Amniotic epithelial cell (primary cell): ENCODE measurements at regions not wholly inside any gene's neighbourhood (a gene's known extent, or its start where the extent isn't known, plus 50 kb on each side); places are given as distances from the start of the nearest gene placed in this dataset.

Source experiments
- DNase-seq: peaks from one replicate; pipeline ENCODE4 v3.0.0-alpha.2; 2010; ENCODE audit warnings: low read depth

GRCh38 chr7:7051206-7051877 is 131.0 kb upstream of the C1GALT1 start:
- DNase-seq, result no peak

GRCh38 chr7:7054252-7054830 is 128.0 kb upstream of the C1GALT1 start:
- DNase-seq, result no peak

- no peak for DNase-seq
Observed at GRCh38 chr7:7060828-7061599, 121.3 kb upstream of the C1GALT1 start.

- DNase-seq, result no peak
Observed at GRCh38 chr7:7077945-7078344, 104.4 kb upstream of the C1GALT1 start.

GRCh38 chr7:7080802-7081201 is 101.5 kb upstream of the C1GALT1 start:
- no peak for DNase-seq

- peak; percentile 4 for DNase-seq
Observed at GRCh38 chr7:7090460-7090859, 91.9 kb upstream of the C1GALT1 start.

GRCh38 chr7:7098280-7098818 is 84.0 kb upstream of the C1GALT1 start:
- no peak for DNase-seq

- DNase-seq, result peak; percentile 91
Observed at GRCh38 chr7:7099584-7100014, 82.7 kb upstream of the C1GALT1 start.

GRCh38 chr7:7100432-7100849 is 81.9 kb upstream of the C1GALT1 start:
- peak; percentile 29 for DNase-seq

GRCh38 chr7:7102906-7103305 is 79.4 kb upstream of the C1GALT1 start:
- DNase-seq, result no peak

- DNase-seq, result peak; percentile 75
Observed at GRCh38 chr7:7103343-7104313, 78.7 kb upstream of the C1GALT1 start.

- peak; percentile 72 for DNase-seq
Observed at GRCh38 chr7:7104314-7104698, 78.0 kb upstream of the C1GALT1 start.

GRCh38 chr7:7104971-7105370 is 77.4 kb upstream of the C1GALT1 start:
- DNase-seq, result no peak

- DNase-seq, result no peak
Observed at GRCh38 chr7:7105800-7106582, 76.4 kb upstream of the C1GALT1 start.

- DNase-seq, result peak; percentile 15
Observed at GRCh38 chr7:7108931-7109330, 73.4 kb upstream of the C1GALT1 start.

GRCh38 chr7:7109934-7110333 is 72.4 kb upstream of the C1GALT1 start:
- DNase-seq, result no peak

GRCh38 chr7:7110706-7111105 is 71.6 kb upstream of the C1GALT1 start:
- DNase-seq, result no peak

GRCh38 chr7:7112868-7113267 is 69.5 kb upstream of the C1GALT1 start:
- no peak for DNase-seq

GRCh38 chr7:7114575-7115291 is 67.6 kb upstream of the C1GALT1 start:
- DNase-seq, result no peak

- DNase-seq, result no peak
Observed at GRCh38 chr7:7117935-7118586, 64.3 kb upstream of the C1GALT1 start.
